ENCODE measurements at regions not wholly inside any gene's neighbourhood (a gene's known extent, or its start where the extent isn't known, plus 50 kb on each side); places are given as distances from the start of the nearest gene placed in this dataset.
"Not testable (repeated sequence)": the region's sequence is repeated elsewhere in the genome, so short reads cannot be mapped to it uniquely, and the experiment has no call there.

DNA sequence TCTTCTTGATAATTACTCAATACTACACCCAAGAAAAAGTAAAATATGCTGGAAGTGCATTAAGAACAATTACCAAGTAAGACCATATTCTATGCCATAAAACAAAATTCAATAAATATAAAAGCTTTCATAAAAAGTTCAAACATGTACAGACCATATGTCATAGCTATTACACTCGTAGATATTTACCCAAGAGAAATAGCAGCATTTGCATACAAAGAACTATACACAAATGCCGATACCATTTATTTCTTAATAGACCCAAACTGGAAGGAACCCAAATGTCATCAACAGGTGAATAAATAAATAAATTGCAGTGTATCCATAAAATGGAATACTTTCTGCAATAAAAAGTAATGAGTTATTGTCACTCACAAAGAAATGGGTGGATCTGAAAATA lies 78.3 kb upstream of the SLC16A7 start:
- no peak for DNase-seq
- H3K4me3 Mint-ChIP-seq, result no peak overlapping the region
- no peaks in the 10 kb centered on the region for H3K36me3 Mint-ChIP-seq (ENCODE audit: low read depth)
- CTCF ChIA-PET, result no interaction called here
- H3K4me1 Mint-ChIP-seq (ENCODE audit: low read depth), result peaks cover 8% of the 10 kb centered on the region
- intact Hi-C loops (cut with micrococcal nuclease), result no loop called here
- H3K27me3 Mint-ChIP-seq (ENCODE audit: low read depth), result no peaks in the 10 kb centered on the region
- H3K9me3 Mint-ChIP-seq, result no peaks in the 10 kb centered on the region
- no peak overlapping the region for H3K27ac Mint-ChIP-seq

DNA sequence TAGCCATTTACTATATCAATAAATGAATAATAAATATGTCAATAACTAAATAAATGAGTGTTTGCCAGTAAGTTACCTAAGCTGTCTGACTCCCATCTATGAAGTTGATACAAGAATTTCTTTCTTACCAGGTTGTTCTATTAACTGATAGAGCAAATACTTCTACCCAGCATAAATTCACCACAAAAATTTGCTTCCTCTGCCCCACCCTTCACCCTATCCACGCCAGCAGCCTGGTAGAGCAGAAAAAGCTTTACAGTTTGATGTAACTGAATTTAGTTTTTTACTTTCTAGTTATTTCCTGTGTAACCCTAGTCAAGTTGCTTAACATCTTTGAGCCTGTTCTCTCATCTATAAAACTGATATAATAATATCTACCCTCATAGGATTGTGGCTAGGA lies 94.9 kb upstream of the SLC16A7 start:
- Mint-ChIP-seq H3K27ac (no peak overlapping the region), H3K27me3 (ENCODE audit: low read depth) (no peaks in the 10 kb centered on the region), H3K4me3 (no peak overlapping the region), H3K36me3 (ENCODE audit: low read depth) (no peaks in the 10 kb centered on the region), H3K4me1 (ENCODE audit: low read depth) (peaks cover 12% of the 10 kb centered on the region), H3K9me3 (no peaks in the 10 kb centered on the region)
- CTCF ChIA-PET, result interaction anchor here (0.5 to 1.5 kb wide), 4 partner anchors 10 to 961 kb away, joined by 3 to 7 read pairs (median 4); no protein-coding TSS in a partner anchor
- DNase-seq, result no peak
- intact Hi-C loops (cut with micrococcal nuclease), result no loop called here

DNA sequence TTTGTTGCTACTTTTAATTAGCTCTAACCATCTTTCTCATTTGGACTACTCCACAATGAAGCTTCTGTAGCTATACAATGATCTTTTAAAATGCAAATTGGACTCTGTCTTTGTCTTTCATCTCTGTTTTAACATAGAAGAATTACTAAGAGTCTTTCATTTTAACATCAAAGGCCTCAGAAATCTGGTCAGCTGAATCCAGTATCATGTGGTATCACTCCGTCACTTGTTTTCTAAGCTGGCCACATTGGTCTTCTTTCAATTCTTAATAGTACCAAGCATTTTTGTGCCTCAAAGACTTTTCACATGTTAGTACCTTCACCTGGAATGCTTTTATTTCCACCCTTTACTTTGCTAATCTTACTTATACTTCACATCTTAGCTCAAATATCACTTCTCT lies 95.5 kb upstream of the SLC16A7 start:
- CTCF ChIA-PET, result interaction anchor here (1.4 to 1.5 kb wide), 2 partner anchors 11 to 27 kb away, joined by 3 to 7 read pairs; no protein-coding TSS in a partner anchor
- Mint-ChIP-seq H3K27me3 (ENCODE audit: low read depth) (no peaks in the 10 kb centered on the region), H3K4me3 (no peak overlapping the region), H3K9me3 (no peaks in the 10 kb centered on the region), H3K27ac (no peak overlapping the region), H3K4me1 (ENCODE audit: low read depth) (peaks cover 12% of the 10 kb centered on the region), H3K36me3 (ENCODE audit: low read depth) (no peaks in the 10 kb centered on the region)
- intact Hi-C loops (cut with micrococcal nuclease), result no loop called here
- no peak for DNase-seq

DNA sequence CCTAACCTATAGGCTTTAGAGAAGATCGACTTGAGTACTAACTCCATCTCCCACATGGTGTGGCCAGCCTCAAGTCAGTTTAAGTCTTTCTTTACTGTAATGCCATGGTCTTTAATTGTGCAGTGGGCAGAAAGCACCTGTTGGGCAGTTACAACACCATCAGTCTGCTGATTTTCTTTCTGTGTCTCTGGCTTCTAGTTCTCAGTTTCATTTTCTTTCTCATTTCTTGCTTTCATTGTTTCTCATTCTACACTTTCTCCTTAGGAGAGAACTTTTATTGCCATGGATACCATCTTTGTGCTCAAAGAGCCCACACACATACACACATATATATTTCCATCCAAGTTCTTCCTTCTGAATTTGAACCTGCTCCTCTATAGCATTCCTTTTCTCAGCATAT lies 96.1 kb upstream of the SLC16A7 start:
- Mint-ChIP-seq H3K27me3 (ENCODE audit: low read depth) (no peaks in the 10 kb centered on the region), H3K4me3 (no peak overlapping the region), H3K27ac (no peak overlapping the region), H3K9me3 (no peaks in the 10 kb centered on the region), H3K36me3 (ENCODE audit: low read depth) (no peaks in the 10 kb centered on the region), H3K4me1 (ENCODE audit: low read depth) (peaks cover 12% of the 10 kb centered on the region)
- intact Hi-C loops (cut with micrococcal nuclease), result no loop called here
- CTCF ChIA-PET, result interaction anchor here (1.4 to 1.5 kb wide), 2 partner anchors 11 to 26 kb away, joined by 3 to 7 read pairs; no protein-coding TSS in a partner anchor
- no peak for DNase-seq

- DNase-seq, result no peak
- Mint-ChIP-seq H3K36me3 (ENCODE audit: low read depth) (no peaks in the 10 kb centered on the region), H3K27ac (no peak overlapping the region), H3K4me1 (ENCODE audit: low read depth) (peaks cover 2% of the 10 kb centered on the region), H3K4me3 (no peak overlapping the region), H3K9me3 (no peaks in the 10 kb centered on the region), H3K27me3 (ENCODE audit: low read depth) (no peaks in the 10 kb centered on the region)
- CTCF ChIA-PET, result no interaction called here
- intact Hi-C loops (cut with micrococcal nuclease), result no loop called here
Observed at GRCh38 chr12:59494617-59495016, 101.2 kb upstream of the SLC16A7 start.

DNA sequence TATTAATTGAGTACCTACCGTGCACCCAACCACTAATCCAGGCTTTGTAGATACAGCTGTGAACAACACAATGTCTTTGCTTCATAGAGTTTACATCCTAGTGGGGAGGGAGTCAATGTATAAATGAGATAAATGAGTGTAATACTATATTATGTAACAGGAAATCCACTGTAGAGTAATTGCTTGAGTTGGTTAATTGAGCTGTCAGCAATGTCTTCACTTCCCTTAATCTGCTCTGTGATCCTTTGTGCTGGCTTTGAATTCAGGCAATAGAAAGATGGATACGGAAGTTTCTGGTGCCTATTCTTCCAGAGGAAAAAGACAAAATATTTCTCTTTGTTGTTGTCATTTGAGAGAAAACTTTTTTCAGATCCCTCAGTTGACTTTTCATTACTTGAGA lies 104.0 kb upstream of the SLC16A7 start:
- no peak overlapping the region for H3K4me3 Mint-ChIP-seq
- intact Hi-C loops (cut with micrococcal nuclease), result no loop called here
- H3K36me3 Mint-ChIP-seq (ENCODE audit: low read depth), result no peaks in the 10 kb centered on the region
- DNase-seq, result no peak
- H3K9me3 Mint-ChIP-seq, result no peaks in the 10 kb centered on the region
- no peak overlapping the region for H3K27ac Mint-ChIP-seq
- CTCF ChIA-PET, result no interaction called here
- no peaks in the 10 kb centered on the region for H3K27me3 Mint-ChIP-seq (ENCODE audit: low read depth)
- H3K4me1 Mint-ChIP-seq (ENCODE audit: low read depth), result no peaks in the 10 kb centered on the region

DNA sequence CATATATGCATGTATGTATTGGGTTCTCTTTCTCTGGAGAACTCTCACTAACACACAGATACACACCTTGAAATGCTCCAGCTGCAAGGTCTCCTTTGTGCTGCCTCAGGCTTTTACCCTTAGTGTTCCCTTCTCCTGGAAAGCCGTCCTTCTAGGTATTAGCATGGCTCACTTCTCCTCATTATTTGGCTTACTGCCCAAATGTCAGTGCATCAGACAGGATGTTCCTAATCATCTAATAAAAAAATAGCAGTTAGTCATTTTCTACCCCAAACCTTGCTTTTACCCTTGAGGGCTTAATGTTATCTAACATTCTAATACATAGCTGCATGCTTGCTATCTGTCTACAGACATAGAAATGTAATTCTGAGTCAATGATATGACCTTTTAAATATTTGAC lies 109.0 kb upstream of the SLC16A7 start:
- DNase-seq, result no peak
- CTCF ChIA-PET, result no interaction called here
- Mint-ChIP-seq H3K4me3 (no peak overlapping the region), H3K4me1 (ENCODE audit: low read depth) (no peaks in the 10 kb centered on the region), H3K27ac (no peak overlapping the region), H3K9me3 (no peaks in the 10 kb centered on the region), H3K36me3 (ENCODE audit: low read depth) (no peaks in the 10 kb centered on the region), H3K27me3 (ENCODE audit: low read depth) (no peaks in the 10 kb centered on the region)
- intact Hi-C loops (cut with micrococcal nuclease), result no loop called here

- H3K27ac Mint-ChIP-seq, result no peak overlapping the region
- no peak overlapping the region for H3K4me3 Mint-ChIP-seq
- intact Hi-C loops (cut with micrococcal nuclease), result no loop called here
- no peaks in the 10 kb centered on the region for H3K27me3 Mint-ChIP-seq (ENCODE audit: low read depth)
- DNase-seq, result no peak
- H3K36me3 Mint-ChIP-seq (ENCODE audit: low read depth), result no peaks in the 10 kb centered on the region
- no peaks in the 10 kb centered on the region for H3K9me3 Mint-ChIP-seq
- CTCF ChIA-PET, result no interaction called here
- no peaks in the 10 kb centered on the region for H3K4me1 Mint-ChIP-seq (ENCODE audit: low read depth)
Observed at GRCh38 chr12:59484575-59484974, 111.3 kb upstream of the SLC16A7 start.

DNA sequence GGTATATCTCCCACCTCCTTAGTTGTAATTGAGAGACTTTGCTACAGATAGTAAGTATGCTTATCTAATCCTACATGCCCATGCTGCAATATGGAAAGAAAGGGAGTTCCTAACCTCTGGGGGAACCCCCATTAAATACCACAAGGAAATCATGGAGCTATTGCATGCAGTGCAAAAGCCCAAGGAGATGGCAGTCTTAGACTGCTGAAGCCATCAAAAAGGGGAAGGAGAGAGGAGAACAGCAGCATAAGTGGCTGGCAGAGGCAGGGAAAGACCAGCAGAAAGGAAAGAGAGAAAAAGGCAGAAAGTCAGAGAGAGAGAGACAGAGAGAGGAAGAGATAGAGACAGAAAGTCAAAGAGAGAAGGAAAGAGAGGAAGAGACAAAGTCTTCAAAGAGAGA lies 121.6 kb upstream of the SLC16A7 start:
- peaks cover 11% of the 10 kb centered on the region for H3K9me3 Mint-ChIP-seq
- H3K27ac Mint-ChIP-seq; intact Hi-C loops (cut with micrococcal nuclease); H3K4me1 Mint-ChIP-seq (ENCODE audit: low read depth); H3K36me3 Mint-ChIP-seq (ENCODE audit: low read depth); CTCF ChIA-PET; H3K4me3 Mint-ChIP-seq; DNase-seq; H3K27me3 Mint-ChIP-seq (ENCODE audit: low read depth): not testable (repeated sequence)

GRCh38 chr12:59472273-59472672 lies 123.6 kb upstream of the SLC16A7 start:
- peak; percentile 7 for DNase-seq
- H3K9me3 Mint-ChIP-seq, result peaks cover 11% of the 10 kb centered on the region
- H3K36me3 Mint-ChIP-seq (ENCODE audit: low read depth), result no peaks in the 10 kb centered on the region
- no peak overlapping the region for H3K4me3 Mint-ChIP-seq
- H3K4me1 Mint-ChIP-seq (ENCODE audit: low read depth), result no peaks in the 10 kb centered on the region
- CTCF ChIA-PET, result interaction anchor here (1.1 kb wide), 1 partner anchor 22 kb away, joined by 4 read pairs; no protein-coding TSS in a partner anchor
- peaks cover 6% of the 10 kb centered on the region for H3K27me3 Mint-ChIP-seq (ENCODE audit: low read depth)
- no peak overlapping the region for H3K27ac Mint-ChIP-seq
- intact Hi-C loops (cut with micrococcal nuclease), result no loop called here

DNA sequence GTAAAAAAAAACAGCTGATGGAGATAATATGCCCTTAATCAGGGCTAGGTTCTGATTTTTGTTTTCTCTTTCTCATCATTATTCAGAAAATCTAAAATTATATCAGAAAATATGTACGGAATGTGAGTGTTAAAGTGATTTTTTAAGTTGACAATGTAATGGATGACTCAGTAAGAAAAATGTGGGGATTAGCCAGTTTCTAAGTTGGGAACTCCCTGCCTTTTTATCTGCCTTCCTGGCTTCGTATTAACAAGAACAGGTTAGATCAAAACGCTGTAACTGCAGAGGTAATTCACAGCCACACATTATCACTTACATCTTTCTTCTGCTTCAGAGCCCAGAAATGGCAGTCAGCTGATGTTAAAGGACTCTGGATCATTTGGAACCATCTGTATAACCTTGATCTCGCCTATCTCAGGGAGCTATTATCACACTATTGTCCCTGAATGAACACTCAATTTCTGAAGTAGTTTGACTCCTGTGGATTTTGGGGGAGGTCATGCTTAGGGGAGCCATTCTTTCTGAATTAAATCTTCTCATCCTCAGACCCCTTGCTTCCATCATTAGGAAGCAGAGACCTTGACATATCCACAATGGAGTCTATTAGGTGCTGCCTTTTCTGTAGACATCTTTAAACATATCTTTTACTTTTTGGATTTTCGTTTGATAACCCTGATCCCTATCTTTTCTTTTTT lies 135.7 kb upstream of the SLC16A7 start:
- intact Hi-C loops (cut with micrococcal nuclease), result no loop called here
- no peak for DNase-seq
- H3K27me3 Mint-ChIP-seq (ENCODE audit: low read depth), result no peaks in the 10 kb centered on the region
- H3K4me3 Mint-ChIP-seq, result no peak overlapping the region
- H3K9me3 Mint-ChIP-seq, result no peaks in the 10 kb centered on the region
- H3K36me3 Mint-ChIP-seq (ENCODE audit: low read depth), result no peaks in the 10 kb centered on the region
- H3K4me1 Mint-ChIP-seq (ENCODE audit: low read depth), result no peaks in the 10 kb centered on the region
- H3K27ac Mint-ChIP-seq, result no peak overlapping the region
- CTCF ChIA-PET, result no interaction called here

DNA sequence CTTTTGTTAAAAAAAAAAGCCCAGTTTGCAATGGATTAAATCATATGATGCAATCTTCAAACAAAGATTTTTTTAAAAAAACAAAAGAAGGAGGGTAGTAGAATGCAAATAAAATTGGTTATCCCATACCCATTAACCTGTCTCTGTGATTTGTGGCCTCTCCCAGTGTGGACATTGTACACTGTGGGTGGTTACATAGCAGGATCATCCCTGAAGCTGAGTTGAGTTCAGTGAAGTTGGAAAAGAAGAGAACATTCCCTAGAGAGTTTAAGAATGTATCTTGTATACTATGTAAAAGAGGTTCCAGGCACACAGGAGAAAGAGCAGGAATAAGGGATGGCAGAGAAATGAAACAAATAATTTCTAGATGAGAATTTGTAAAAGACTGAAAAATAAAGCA lies 142.4 kb upstream of the SLC16A7 start:
- Mint-ChIP-seq H3K27ac (no peak overlapping the region), H3K27me3 (ENCODE audit: low read depth) (no peaks in the 10 kb centered on the region), H3K4me3 (no peak overlapping the region), H3K4me1 (ENCODE audit: low read depth) (no peaks in the 10 kb centered on the region), H3K36me3 (ENCODE audit: low read depth) (no peaks in the 10 kb centered on the region), H3K9me3 (peaks cover 5% of the 10 kb centered on the region)
- intact Hi-C loops (cut with micrococcal nuclease), result no loop called here
- DNase-seq, result no peak
- CTCF ChIA-PET, result interaction anchor here (0.6 kb wide), 1 partner anchor 61 kb away, joined by 3 read pairs; no protein-coding TSS in a partner anchor

DNA sequence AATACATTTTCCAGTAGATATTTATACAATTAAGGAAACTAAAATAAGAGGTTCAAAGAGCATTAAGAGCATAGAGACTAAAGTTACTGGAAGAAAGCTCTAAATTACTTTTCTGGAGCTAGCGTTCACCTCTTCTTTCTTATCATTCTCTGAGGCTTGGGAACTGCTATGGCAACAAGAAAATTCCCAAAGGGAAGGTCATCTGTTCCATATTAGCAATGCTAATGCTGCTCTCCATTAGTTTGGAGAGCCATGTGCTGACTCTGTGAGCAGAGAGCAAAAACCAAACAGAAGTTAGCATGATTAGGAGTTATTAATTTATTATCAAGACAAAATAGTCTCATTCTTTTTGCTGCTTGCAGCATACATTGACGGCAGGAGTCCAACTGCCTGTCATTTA lies 143.1 kb upstream of the SLC16A7 start:
- Mint-ChIP-seq H3K4me1 (ENCODE audit: low read depth) (no peaks in the 10 kb centered on the region), H3K36me3 (ENCODE audit: low read depth) (no peaks in the 10 kb centered on the region), H3K27ac (no peak overlapping the region), H3K4me3 (no peak overlapping the region), H3K27me3 (ENCODE audit: low read depth) (no peaks in the 10 kb centered on the region), H3K9me3 (peaks cover 5% of the 10 kb centered on the region)
- no peak for DNase-seq
- intact Hi-C loops (cut with micrococcal nuclease), result no loop called here
- CTCF ChIA-PET, result no interaction called here

Data from activated naive CD4-positive, alpha-beta T cell treated with anti-CD3 and anti-CD28 coated beads for 36 hours (primary cell).